ENCODE measurements at regions not wholly inside any gene's neighbourhood (a gene's known extent, or its start where the extent isn't known, plus 50 kb on each side); places are given as distances from the start of the nearest gene placed in this dataset.

DNA sequence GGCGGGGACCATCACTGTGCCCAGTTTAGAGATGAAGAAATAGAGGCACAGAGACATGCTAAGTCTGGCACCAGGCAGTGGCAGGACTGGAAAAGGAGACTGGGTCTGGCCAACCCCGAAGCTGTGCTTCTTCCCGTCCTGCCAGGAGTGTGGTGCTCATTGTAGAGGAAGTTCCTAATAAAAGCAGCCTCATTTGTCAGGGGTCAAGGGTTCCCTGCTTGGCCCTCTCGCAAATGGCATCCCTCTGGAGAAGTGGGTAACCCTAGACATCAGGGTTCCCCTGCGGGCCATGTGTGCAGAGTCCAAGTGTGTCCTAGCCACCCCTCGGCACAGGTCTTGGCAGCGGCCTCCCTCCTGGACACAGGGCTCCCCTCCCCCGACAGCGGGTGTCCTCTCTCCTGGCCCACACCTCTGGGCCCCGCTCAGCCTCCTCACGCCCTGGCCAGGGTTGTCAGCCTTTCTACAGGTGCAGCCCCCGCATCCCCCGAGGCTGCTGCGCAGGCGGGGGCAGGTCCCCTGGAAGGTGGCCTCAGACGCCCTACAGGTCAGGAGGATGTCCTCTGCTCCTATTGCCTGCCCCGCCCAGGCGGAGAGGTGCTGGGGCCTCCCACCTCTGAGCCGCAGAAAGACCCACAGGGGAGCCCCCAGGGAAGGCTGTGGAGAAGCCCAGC is 61.8 kb upstream of the PRR20G start:
- DNase-seq (ENCODE audit: low spot score), result no peak

DNA sequence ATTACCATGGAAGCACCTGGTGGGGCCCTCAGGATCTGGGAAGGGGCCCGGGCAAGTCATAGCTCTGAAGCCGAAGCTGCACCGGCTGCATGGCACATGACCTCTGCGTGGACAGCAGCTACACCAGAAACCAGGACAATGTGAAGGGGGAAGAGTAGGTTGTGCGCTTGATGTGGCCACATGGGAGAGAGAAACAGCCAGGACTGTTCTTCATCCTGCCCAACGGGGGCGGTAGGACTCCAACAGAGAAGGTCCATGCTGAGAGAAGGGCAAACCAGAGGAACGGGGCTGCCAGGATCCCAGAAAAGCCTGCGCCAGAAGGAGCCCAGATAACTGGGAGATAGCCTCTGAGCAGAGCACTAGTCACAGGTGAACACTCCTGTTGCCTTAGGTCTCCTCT is 54.9 kb upstream of the PRR20G start:
- no peak for DNase-seq (ENCODE audit: low spot score)

DNA sequence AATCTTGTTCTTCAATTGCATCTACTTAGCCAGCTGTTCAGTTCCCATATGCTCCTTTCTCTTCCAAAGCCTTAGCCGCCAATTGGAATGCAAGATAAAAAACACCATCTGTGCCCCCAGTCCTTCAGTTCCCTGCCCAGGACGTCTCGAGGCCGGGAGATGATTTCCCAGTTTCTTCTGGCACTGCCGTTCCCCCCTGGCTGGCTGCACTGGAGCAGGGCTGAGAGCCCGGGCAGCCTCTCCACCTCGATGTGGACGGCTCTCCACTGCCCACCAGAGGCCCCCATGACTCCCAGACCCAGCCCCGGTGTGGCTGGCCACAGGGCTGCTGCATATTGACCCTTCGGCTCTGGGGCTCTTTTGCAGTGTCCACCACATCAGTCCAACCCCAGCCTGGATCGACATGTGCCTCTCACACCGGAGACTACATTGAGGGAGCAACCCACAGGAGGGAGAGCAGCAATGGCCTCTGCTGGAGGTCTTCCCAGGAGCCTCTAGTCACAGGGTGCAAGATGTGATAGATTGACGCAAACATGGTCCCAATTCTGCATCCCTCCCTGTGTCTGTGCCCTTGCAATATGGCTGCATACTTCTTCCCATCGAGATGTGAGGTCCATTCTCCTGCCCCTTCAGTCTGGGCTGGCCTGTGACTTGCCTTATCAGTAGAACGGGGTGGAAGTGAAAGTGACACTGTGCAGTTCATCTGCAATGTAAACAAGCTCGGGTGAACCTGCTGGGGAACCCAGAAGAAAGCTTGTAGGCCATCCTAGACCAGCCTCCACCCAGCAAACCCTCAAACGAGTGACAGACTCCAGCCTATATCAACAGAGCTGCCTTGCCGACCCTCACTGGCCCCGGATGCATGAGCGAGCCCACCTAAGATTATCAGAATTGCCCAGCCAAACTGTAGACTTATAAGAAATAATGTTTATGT is 52.3 kb upstream of the PRR20G start:
- no peak for DNase-seq (ENCODE audit: low spot score)

DNA sequence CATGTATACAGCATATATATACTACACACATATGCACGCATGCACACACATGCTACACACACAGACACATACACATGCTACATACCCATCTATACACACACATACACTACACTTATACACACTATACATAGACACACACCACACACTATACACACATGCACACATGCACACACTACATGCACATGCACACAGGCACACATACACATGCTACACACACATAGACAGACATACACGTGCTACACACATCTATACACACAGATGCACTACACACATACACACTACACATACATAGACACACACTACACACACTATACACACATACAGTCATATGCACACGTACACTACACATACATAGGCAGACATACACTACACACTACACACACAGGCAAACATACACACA is 51.2 kb upstream of the PRR20G start:
- DNase-seq (ENCODE audit: low spot score), result no peak

DNA sequence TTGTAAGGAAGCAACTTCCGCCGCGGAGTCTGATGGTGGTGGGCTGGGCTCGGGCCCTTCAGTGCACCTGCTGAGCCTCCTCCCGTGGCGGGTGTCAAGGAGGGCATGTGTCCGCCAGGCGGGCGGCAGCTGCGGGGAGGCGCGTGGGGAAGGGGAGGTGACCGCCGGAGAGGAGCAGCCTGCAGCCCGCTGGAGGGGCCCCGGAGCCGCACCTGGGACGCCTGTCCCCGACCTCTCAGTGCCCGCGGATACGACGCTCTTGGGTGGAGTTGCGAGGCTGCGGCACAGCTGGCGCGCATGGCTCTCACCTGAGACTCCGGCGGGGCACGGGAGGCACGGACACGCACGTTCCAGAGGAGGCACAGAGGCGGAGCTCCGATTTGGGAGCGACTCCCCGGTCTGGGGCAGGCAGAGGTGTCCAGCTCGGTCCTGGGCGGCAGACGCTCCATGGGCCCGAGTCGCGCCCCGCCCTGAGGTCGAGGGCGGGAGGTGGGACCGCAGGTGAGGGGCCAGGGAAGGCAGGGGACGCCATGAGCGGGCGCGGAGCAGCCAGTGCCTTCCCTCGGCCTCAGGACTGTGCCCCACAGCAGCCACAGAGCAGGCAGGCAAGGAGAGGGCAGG is 50.2 kb upstream of the PRR20G start:
- DNase-seq (ENCODE audit: low spot score), result no peak
